KBM-7 (cell line): ENCODE measurements at regions not wholly inside any gene's neighbourhood (a gene's known extent, or its start where the extent isn't known, plus 50 kb on each side); places are given as distances from the start of the nearest gene placed in this dataset.

Experiments used
- DNase-seq: peaks from one replicate; pipeline ENCODE4 v3.0.0-alpha.2; 2015
- in situ Hi-C: fragments of 300-500 bp; cut with MboI; formaldehyde crosslinking; loops from 2 replicates; pipeline ENCODE4 v1.14.3; 2020; ENCODE audit warnings: low sequenced_read_pairs, low pct_unique_long_range_greater_than_20kb, mixed read lengths

DNA sequence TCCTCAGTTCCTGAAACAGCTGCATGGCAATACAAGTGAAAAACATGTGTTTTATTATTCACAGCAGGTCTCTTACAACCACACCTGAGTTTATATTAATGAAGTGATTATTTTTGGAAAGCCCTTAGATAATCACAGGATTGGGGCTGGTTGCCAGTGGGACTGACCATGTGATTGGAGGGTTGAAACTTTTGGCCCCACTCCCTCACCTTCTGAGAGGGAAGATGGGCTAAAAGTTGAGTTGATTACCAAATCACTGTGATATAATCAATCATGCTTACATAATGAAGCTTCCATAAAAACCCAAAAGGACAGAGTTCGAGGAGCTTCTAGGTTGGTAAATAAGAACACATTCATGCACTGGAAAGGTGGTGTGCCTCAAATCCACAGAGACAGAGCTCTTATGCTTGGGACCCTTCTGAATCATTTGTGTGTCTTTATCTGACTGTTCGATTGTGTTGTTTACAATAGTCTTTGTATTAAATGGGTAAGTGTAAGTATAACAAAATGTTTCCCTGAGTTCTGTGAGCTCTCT is 393.9 kb downstream of the RPS24 start:
- in situ Hi-C loops = no loop called here
- DNase-seq = no peak

DNA sequence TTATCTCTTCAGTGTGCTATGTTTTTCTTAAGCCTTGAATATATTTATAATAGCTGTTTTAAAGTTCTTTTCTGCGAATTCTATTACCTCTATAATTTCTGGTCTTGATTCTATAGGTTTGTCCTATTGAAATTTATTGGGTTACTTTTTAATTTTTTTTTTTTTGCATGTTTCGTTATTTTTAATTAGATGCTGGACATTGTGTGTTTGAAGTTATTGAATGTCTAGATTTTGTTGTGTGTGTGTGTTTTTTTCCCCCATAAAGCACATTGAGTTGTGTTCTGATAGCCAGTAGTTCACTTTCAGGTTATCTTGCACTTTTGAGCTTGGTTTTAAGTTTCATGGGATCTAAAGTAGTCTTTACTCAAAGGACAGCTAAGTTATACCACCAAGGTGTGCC is 394.9 kb downstream of the RPS24 start:
- in situ Hi-C loops = no loop called here

DNA sequence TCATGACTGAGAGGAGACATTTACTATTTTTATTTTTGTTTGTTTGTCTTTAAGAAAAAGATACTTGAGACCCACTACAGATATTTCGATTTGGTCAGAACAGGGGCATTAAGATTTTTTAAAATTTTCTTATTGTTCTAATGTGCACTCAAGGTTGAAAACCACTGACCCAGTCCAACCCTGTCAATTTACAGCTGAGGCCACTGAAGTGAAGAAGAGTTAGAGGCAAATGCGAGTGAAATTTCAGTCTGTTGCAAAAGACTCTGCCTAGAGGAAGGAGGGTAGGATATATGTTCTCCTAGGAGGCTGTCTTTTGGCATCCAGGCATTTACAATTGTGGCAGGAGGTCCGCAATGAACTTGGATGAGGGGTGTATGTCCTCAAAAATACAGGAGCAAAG is 396.3 kb downstream of the RPS24 start:
- DNase-seq = no peak

More for the DNA sequence above, 394.9 kb downstream of the RPS24 start:
- no peak for DNase-seq

GRCh38 chr10:78432583-78432982 is 398.9 kb downstream of the RPS24 start:
- in situ Hi-C loops = no loop called here
- no peak for DNase-seq

More for the DNA sequence above, 396.3 kb downstream of the RPS24 start:
- in situ Hi-C loops = no loop called here

GRCh38 chr10:78433076-78433595 is 399.5 kb downstream of the RPS24 start:
- in situ Hi-C loops = no loop called here
- no peak for DNase-seq

DNA sequence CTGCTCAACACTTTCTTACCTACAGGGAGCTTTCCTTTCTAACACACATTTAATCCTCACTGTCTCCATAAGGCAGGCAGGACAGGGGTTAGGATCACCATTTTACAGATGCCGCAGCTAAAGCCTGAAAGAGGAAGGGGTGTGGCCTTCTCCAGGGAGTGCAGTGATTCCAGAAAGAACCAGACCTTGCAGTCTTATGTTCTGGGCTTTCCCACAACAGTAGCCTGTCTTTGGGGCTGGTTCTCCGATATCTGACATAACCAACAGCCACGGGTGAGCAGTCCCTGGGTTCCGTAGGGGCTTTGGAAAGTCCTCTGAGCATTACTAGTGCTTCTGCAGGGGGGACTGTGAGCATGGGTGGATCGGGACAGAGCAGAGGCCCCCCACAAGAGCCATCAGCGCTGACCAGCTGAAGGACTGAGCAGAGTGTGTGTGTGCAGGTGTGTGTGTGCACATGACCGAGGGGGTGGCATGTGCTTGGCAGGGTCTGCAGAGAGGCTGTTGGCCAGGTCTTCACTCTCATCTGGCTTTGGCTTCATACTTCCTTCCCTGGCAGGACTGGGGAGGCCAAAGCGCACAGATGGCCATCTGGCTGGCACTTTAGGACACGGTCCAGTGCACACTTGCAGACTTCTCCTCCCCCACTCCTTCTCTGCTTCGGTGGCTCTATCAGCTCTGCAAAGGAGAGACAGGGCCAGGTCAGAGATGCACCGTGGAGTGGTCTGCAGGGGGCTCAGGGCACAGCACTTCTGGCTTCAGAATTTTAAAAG is 400.3 kb downstream of the RPS24 start:
- in situ Hi-C loops = no loop called here
- DNase-seq = peak; percentile 44

- in situ Hi-C loops = no loop called here
- no peak for DNase-seq
Measured at GRCh38 chr10:78434886-78435285, 401.2 kb downstream of the RPS24 start.

DNA sequence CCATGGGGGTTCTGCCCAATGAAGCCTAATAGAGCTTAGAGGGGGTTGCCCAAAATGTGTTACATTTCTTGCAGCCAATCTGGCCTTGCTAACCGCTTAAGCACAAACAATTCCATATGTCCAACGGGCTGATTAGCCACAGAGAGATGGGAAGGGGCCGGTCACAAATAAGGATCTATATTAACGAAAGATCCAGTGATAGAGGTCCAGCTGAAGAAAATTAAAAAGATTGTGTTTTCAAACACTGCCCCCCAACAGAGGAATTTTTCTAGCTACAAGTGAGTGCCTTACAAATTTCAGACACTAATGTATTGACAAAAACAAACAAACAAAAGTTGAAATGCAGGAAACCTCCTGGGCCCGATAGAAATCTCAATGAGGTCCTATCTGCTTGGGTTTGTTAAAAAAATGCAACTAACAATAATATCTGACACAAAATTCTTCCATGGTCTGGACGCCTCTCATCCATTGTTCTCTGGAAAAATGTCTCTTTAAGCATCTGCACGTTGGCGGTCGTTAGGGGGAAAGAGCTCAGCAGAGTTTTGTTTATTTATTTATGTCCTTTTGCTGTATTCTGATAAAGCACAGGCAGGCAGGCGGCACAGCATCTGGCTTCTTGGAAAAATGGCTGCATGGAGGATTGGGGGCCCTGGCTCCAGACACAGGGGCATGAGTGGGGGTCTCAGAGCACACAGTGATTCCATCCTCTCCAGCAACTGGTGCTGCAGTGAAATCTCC is 402.0 kb downstream of the RPS24 start:
- DNase-seq = no peak
- in situ Hi-C loops = no loop called here

GRCh38 chr10:78436222-78436573 is 402.5 kb downstream of the RPS24 start:
- in situ Hi-C loops = no loop called here
- no peak for DNase-seq

- no peak for DNase-seq
- in situ Hi-C loops = no loop called here
Measured at GRCh38 chr10:78436706-78437406, 403.2 kb downstream of the RPS24 start.

- peak; percentile 27 for DNase-seq
- in situ Hi-C loops = no loop called here
Measured at GRCh38 chr10:78437407-78437768, 403.7 kb downstream of the RPS24 start.

DNA sequence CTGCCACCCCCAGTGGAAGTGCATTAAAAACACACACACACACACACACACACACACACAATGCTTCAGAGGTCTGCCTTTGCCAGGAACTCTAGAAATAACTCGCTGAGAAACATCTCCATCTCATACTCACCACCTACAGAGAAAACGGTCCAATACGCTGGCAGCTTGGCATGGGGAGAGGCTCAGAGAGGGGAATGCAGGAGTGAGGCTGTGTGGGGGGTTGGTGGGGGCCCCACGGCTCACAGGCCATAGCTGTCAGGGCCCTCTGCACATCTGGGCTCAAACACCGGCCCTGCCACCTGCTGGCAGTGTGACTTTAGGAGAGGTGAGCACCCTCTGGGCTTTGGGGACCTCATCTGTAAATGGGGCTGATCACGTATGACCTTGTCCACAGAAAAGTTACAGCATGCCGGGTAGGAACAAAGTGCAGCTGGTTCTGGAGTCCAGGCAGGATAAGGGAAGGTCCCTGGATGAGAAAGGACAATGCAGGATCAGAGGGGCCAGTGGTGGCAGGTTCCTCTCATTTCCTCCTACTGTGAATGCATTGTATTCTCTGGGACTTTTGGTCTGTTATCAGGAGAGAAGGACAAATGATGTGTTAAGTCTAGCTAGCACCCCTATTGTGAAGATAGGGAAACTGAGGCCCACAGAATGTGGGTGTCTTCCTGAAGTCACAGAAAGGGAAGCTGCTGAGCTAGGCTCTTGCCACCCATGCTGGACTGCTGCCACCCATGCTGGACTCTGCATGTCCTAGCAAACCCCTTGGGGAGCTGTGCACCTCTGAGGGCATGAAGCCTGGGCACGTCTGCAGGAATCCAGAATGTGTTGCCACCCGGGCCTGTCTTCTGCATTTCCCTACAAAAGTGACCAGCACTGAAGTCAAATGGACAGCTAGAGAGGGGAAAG is 404.6 kb downstream of the RPS24 start:
- peak; percentile 17 for DNase-seq
- in situ Hi-C loops = no loop called here

DNA sequence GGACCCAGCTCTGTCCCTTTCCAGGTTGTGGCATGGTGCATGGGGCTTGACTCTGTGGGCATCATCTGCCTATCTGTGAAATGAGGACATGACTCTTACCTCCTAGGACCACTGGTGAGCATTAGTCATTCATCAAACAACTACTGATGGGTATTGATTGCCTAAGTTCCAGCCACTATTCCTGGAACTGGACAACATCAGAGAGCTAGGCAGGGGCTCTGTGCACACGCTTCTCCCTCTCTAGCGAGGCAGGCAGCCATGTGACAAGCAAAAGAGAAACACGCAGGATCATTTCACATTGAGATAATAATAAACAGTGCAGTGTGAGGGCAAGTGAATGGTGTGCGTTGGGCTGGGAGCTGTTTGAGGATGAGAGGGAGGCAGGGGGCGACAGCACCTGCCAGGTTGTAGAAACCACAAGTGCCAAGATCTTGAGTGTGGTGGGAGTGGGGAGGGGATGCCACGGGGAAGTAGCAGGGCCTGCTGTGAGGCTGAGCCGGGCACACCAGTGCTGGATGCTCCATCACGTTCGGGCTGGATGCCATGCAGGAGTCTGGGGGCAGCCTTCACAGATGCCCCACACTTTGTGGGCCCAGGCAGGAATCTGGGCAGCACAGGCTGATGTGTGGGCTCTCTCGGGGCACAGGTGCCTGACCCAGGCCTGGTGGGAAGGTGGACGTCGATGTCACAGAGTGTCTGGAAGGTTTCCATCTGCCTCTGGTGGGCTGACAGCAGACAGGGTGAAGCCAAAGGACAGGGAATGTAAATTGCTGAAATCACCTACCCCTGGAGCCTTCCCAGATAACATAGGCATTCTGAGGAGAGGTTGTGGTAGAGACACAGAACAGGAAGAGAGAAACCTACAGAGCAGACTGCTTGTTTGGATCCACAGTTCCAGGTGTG is 405.5 kb downstream of the RPS24 start:
- no peak for DNase-seq
- in situ Hi-C loops = no loop called here

GRCh38 chr10:78441010-78441409 is 407.3 kb downstream of the RPS24 start:
- in situ Hi-C loops = no loop called here
- no peak for DNase-seq

DNA sequence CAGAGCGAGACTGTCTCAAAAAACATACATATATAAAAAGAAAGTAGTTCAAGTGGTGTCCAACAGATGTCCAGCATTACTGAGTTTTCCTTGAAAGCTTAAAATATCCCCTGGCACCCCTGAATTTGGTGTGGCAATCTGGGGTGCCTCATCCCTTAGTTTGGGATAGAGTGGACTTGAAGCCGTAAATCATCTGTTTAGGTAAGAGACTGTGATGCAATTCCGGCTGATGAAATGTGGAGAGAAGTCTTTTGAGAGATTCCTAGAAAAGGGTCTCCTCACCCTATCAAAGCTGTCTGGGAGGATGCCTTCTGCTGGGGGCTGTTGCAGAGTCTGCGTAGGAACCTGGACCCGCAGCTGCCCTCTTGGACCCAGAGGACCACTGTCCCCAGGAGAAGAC is 408.0 kb downstream of the RPS24 start:
- DNase-seq = no peak
- in situ Hi-C loops = no loop called here

DNA sequence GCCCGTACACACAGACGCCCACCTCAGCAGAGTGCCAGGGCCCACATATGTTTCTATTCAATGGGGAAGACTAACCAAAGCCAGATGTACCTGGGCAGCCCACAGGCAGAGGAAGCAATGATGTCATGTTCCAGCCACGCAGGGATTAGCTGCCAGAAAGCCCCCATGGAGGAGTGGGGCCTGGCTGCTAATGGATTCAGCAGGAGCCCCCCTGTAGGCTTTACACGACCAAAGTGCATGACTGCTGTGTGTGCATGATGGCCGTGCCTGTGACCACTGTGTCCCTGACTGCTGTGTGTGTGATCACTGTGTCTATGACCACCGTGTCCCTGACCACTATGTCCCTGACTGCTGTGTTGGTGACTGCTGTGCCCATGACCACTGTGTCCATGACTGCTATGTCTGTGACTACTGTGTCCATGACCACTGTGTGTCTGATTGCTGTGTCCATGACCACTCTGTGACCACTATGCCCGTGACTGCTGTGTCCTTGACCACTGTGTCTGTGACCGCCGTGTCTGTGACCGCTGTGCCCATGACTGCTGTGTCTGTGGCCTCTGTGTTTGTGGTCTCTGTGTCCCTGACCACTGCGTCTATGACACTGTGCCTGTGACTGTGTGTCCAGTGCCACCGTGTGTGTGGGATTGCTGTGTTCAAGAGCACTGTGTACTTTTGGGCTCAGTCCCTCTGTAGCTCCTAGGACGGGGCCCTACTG is 409.3 kb downstream of the RPS24 start:
- DNase-seq = no peak
- in situ Hi-C loops = no loop called here

- in situ Hi-C loops = no loop called here
- no peak for DNase-seq
Measured at GRCh38 chr10:78443900-78444571, 410.4 kb downstream of the RPS24 start.
